Loucy (cell line): ENCODE measurements at regions not wholly inside any gene's neighbourhood (a gene's known extent, or its start where the extent isn't known, plus 50 kb on each side); places are given as distances from the start of the nearest gene placed in this dataset.

Experiments used
- EZH2phosphoT487 ChIP-seq: fragments of 200-600 bp; IDR thresholded peaks from 2 replicates; pipeline ENCODE4 v1.6.1; 2018; ENCODE audit warnings: antibody characterized with exemption, mild to moderate bottlenecking, moderate library complexity, borderline replicate concordance
- TF ChIP-seq, protein P1 (sequence below): fragments of 200-600 bp; sonication (generic); conservative IDR thresholded peaks from 2 replicates; pipeline ENCODE4 v1.5.1; 2014; ENCODE audit warnings: mild to moderate bottlenecking, antibody characterized with exemption, low read length

- TF ChIP-seq, protein P1, sequence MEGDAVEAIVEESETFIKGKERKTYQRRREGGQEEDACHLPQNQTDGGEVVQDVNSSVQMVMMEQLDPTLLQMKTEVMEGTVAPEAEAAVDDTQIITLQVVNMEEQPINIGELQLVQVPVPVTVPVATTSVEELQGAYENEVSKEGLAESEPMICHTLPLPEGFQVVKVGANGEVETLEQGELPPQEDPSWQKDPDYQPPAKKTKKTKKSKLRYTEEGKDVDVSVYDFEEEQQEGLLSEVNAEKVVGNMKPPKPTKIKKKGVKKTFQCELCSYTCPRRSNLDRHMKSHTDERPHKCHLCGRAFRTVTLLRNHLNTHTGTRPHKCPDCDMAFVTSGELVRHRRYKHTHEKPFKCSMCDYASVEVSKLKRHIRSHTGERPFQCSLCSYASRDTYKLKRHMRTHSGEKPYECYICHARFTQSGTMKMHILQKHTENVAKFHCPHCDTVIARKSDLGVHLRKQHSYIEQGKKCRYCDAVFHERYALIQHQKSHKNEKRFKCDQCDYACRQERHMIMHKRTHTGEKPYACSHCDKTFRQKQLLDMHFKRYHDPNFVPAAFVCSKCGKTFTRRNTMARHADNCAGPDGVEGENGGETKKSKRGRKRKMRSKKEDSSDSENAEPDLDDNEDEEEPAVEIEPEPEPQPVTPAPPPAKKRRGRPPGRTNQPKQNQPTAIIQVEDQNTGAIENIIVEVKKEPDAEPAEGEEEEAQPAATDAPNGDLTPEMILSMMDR = no peak
- TF ChIP-seq EZH2phosphoT487 = no peak
Measured at GRCh38 chr1:232863544-232864275, 58.5 kb downstream of the MAP10 start.
